GM21528 (cell line): ENCODE measurements at regions not wholly inside any gene's neighbourhood (a gene's known extent, or its start where the extent isn't known, plus 50 kb on each side); places are given as distances from the start of the nearest gene placed in this dataset.

ENCODE experiments used
- ATAC-seq: cut with Tn5 transposase; IDR thresholded peaks from one replicate; pipeline ENCODE4 v1.9.1; 2021; ENCODE audit warnings: mild to moderate bottlenecking, moderate library complexity; ENCODE audit not compliant: unreplicated experiment, low FRiP score

- ATAC-seq, result no peak
Measured at GRCh38 chr18:45222180-45222579, 393.1 kb upstream of the SLC14A2 start.

GRCh38 chr18:45227001-45227742, 388.1 kb upstream of the SLC14A2 start:
- no peak for ATAC-seq

GRCh38 chr18:45228796-45229388, 386.4 kb upstream of the SLC14A2 start:
- ATAC-seq, result no peak

GRCh38 chr18:45231617-45232016, 383.7 kb upstream of the SLC14A2 start:
- no peak for ATAC-seq

GRCh38 chr18:45232061-45232460, 383.2 kb upstream of the SLC14A2 start:
- ATAC-seq, result no peak

GRCh38 chr18:45236676-45237075, 378.6 kb upstream of the SLC14A2 start:
- ATAC-seq, result no peak

GRCh38 chr18:45237343-45238098, 377.8 kb upstream of the SLC14A2 start:
- ATAC-seq, result no peak

GRCh38 chr18:45241271-45241670, 374.0 kb upstream of the SLC14A2 start:
- ATAC-seq, result no peak

GRCh38 chr18:45241982-45242565, 373.2 kb upstream of the SLC14A2 start:
- ATAC-seq, result no peak

GRCh38 chr18:45243340-45244110, 371.8 kb upstream of the SLC14A2 start:
- no peak for ATAC-seq

- ATAC-seq, result no peak
Measured at GRCh38 chr18:45245091-45245511, 370.2 kb upstream of the SLC14A2 start.

GRCh38 chr18:45248240-45248903, 366.9 kb upstream of the SLC14A2 start:
- no peak for ATAC-seq

- ATAC-seq, result no peak
Measured at GRCh38 chr18:45249246-45249661, 366.0 kb upstream of the SLC14A2 start.

- no peak for ATAC-seq
Measured at GRCh38 chr18:45250479-45250878, 364.8 kb upstream of the SLC14A2 start.

GRCh38 chr18:45251236-45251635, 364.0 kb upstream of the SLC14A2 start:
- no peak for ATAC-seq

GRCh38 chr18:45252474-45252873, 362.8 kb upstream of the SLC14A2 start:
- ATAC-seq, result no peak

- no peak for ATAC-seq
Measured at GRCh38 chr18:45253056-45253565, 362.2 kb upstream of the SLC14A2 start.

- ATAC-seq, result no peak
Measured at GRCh38 chr18:45253973-45254708, 361.1 kb upstream of the SLC14A2 start.

GRCh38 chr18:45254709-45255082, 360.6 kb upstream of the SLC14A2 start:
- ATAC-seq, result no peak
